ENCODE measurements at regions not wholly inside any gene's neighbourhood (a gene's known extent, or its start where the extent isn't known, plus 50 kb on each side); places are given as distances from the start of the nearest gene placed in this dataset.

- TF ChIP-seq CTCF (conservative IDR thresholded peaks at IDR 0.05) (no peak), ZFX (IDR thresholded peaks at IDR 0.05) (no peak)
These were observed 92.5 kb upstream of the CBLN2 start for GRCh38 chr18:72636611-72637010.

All from C4-2B (cell line).